ENCODE measurements at regions not wholly inside any gene's neighbourhood (a gene's known extent, or its start where the extent isn't known, plus 50 kb on each side); places are given as distances from the start of the nearest gene placed in this dataset.

DNA sequence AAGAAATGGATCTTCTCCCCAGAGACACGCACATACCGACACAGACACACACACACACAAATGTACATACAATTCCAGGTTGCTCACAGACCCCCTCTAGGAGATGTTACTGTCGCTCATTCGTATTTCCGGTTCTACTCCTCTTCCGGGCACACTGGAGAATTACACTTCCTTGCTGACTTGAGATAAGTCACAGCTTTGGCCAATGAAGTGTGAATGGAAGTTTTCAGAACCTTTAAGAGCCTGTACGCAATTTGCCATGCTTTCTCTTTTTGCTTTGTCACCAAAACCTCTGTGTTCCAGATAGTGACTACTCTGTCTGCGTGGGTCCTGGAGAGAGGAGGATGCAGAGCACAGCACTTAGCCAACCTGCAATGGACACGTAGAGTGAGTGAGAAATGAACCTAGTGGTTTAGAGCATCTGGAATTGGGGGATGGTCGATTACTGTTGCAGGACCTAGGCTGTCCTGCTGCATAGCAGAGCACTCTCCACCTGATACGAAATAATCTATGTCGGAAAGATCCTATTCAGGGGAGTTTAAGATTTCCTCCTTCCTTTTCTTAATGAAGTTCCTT is 239.5 kb upstream of the TET2 start:
- no peak for TF ChIP-seq CTCF (IDR thresholded peaks at IDR 0.05)
- no peak for TF ChIP-seq POLR2A (IDR thresholded peaks at IDR 0.05)

Measured in adrenal gland (tissue), 5 donors.